ENCODE measurements at regions not wholly inside any gene's neighbourhood (a gene's known extent, or its start where the extent isn't known, plus 50 kb on each side); places are given as distances from the start of the nearest gene placed in this dataset.

DNA sequence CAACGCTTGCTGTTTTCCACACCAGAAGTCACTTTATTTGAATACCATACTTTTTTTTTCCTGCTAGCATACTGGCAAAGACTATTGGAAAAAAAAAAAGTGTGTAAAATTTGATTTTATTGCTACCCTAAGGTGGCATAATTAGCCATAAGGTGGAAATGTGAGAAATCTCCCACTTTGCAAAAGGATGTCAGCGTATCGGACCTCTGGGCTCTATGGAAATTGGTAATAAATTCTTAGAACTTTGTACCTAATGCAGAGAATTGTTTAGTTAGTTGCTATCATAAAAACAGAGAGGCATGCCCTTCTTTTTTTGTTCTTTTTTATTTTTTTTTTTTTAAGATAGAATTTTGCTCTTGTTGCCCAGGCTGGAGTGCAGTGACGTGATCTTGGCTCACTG lies 63.7 kb upstream of the GMDS start:
- TF ChIP-seq, protein P1, sequence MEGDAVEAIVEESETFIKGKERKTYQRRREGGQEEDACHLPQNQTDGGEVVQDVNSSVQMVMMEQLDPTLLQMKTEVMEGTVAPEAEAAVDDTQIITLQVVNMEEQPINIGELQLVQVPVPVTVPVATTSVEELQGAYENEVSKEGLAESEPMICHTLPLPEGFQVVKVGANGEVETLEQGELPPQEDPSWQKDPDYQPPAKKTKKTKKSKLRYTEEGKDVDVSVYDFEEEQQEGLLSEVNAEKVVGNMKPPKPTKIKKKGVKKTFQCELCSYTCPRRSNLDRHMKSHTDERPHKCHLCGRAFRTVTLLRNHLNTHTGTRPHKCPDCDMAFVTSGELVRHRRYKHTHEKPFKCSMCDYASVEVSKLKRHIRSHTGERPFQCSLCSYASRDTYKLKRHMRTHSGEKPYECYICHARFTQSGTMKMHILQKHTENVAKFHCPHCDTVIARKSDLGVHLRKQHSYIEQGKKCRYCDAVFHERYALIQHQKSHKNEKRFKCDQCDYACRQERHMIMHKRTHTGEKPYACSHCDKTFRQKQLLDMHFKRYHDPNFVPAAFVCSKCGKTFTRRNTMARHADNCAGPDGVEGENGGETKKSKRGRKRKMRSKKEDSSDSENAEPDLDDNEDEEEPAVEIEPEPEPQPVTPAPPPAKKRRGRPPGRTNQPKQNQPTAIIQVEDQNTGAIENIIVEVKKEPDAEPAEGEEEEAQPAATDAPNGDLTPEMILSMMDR (conservative IDR thresholded peaks at IDR 0.05): no peak
- no peak for TF ChIP-seq EZH2 (IDR thresholded peaks at IDR 0.05; ENCODE audit: low read depth)
